ENCODE measurements at regions not wholly inside any gene's neighbourhood (a gene's known extent, or its start where the extent isn't known, plus 50 kb on each side); places are given as distances from the start of the nearest gene placed in this dataset.

DNA sequence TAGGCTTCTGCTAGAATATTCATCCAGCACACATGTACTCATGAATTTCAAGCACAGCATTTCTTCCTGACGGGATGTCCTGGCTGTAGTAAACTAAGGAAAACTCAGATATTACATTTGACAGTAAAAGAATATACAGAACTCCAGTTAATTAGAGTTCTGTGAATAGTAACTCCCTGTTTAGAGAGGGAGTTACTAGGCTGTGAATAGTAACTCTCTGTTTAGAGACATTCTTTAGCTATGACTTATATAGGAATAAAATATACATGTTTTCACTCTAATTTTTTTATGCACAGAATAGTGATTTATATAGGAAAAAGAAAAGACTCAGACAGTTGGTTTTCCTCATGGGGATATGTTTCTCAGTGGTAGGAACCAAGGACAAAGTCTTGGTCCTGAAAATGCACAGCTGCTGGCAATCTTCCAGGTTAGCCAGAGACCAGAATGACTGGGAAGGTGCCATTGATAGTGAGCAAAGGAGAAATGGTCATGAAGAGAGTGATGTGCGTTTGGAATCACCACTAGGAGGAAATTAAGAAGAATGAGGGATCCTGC is 480.7 kb upstream of the THBS1 start:
- no peak overlapping the region for H3K27ac ChIP-seq (ENCODE audit: low read length)
- TF ChIP-seq EZH2phosphoT487 (IDR thresholded peaks at IDR 0.05; ENCODE audit: low read length) (no peak), EZH2 (optimal IDR thresholded peaks at IDR 0.05; ENCODE audit: low read depth, low read length) (no peak)
- TF ChIP-seq, protein P1, sequence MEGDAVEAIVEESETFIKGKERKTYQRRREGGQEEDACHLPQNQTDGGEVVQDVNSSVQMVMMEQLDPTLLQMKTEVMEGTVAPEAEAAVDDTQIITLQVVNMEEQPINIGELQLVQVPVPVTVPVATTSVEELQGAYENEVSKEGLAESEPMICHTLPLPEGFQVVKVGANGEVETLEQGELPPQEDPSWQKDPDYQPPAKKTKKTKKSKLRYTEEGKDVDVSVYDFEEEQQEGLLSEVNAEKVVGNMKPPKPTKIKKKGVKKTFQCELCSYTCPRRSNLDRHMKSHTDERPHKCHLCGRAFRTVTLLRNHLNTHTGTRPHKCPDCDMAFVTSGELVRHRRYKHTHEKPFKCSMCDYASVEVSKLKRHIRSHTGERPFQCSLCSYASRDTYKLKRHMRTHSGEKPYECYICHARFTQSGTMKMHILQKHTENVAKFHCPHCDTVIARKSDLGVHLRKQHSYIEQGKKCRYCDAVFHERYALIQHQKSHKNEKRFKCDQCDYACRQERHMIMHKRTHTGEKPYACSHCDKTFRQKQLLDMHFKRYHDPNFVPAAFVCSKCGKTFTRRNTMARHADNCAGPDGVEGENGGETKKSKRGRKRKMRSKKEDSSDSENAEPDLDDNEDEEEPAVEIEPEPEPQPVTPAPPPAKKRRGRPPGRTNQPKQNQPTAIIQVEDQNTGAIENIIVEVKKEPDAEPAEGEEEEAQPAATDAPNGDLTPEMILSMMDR (IDR thresholded peaks at IDR 0.05; ENCODE audit: low read length): no peak

DNA sequence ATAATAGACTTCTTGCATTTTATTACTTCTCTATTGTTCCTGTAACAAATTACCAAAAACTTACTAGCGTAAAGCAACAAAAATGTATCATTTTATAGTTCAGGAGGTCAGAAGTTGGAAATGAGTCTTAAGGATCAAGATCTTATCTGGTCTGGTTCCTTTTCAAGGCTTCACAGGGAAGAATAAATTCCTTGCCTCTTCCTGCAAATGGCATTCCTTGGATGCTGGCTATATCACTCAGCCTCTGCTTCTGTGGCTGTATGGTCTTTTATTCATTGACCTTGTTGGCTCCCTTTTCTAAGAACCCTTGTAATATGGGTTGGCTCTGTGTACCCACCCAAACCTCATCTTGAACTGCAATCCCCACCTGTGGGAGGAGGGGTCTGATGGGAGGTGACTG is 478.4 kb upstream of the THBS1 start:
- Histone ChIP-seq H3K9ac (ENCODE audit: low read length) (no peak overlapping the region), H3K4me3 (ENCODE audit: low read length) (no peak overlapping the region), H3K4me1 (ENCODE audit: low read length) (no peaks in the 10 kb centered on the region), H3K27ac (ENCODE audit: low read length) (no peak overlapping the region), H3K79me2 (ENCODE audit: low read length) (no peaks in the 10 kb centered on the region), H3K9me3 (replicated peaks; ENCODE audit: insufficient read depth, low read length) (no peaks in the 10 kb centered on the region), H2AFZ (ENCODE audit: low read length) (no peak overlapping the region), H3F3A (ENCODE audit: insufficient read depth, low read length) (no peaks in the 10 kb centered on the region), H3K36me3 (replicated peaks; ENCODE audit: insufficient read depth, low read length) (no peaks in the 10 kb centered on the region), H3K27me3 (replicated peaks; ENCODE audit: insufficient read depth, low read length) (no peaks in the 10 kb centered on the region), H4K20me1 (ENCODE audit: insufficient read depth, low read length) (no peaks in the 10 kb centered on the region), H3K9me2 (replicated peaks; ENCODE audit: insufficient read depth, low read length) (no peaks in the 10 kb centered on the region), H3K4me2 (ENCODE audit: low read depth, low read length) (no peak overlapping the region)
- TF ChIP-seq EZH2phosphoT487 (IDR thresholded peaks at IDR 0.05; ENCODE audit: low read length) (no peak), EZH2 (optimal IDR thresholded peaks at IDR 0.05; ENCODE audit: low read depth, low read length) (no peak)
- TF ChIP-seq, protein P1 (IDR thresholded peaks at IDR 0.05; ENCODE audit: low read length): no peak
- DNase-seq: no peak

More for the DNA sequence above, 480.7 kb upstream of the THBS1 start:
- Histone ChIP-seq H3K36me3 (replicated peaks; ENCODE audit: insufficient read depth, low read length) (no peaks in the 10 kb centered on the region), H3K9me3 (replicated peaks; ENCODE audit: insufficient read depth, low read length) (no peaks in the 10 kb centered on the region), H3K9me2 (replicated peaks; ENCODE audit: insufficient read depth, low read length) (no peaks in the 10 kb centered on the region), H3K9ac (ENCODE audit: low read length) (no peak overlapping the region), H2AFZ (ENCODE audit: low read length) (no peak overlapping the region), H3K27me3 (replicated peaks; ENCODE audit: insufficient read depth, low read length) (no peaks in the 10 kb centered on the region), H4K20me1 (ENCODE audit: insufficient read depth, low read length) (no peaks in the 10 kb centered on the region), H3K4me2 (ENCODE audit: low read depth, low read length) (no peak overlapping the region), H3K4me3 (ENCODE audit: low read length) (no peak overlapping the region), H3F3A (ENCODE audit: insufficient read depth, low read length) (no peaks in the 10 kb centered on the region), H3K79me2 (ENCODE audit: low read length) (no peaks in the 10 kb centered on the region), H3K4me1 (ENCODE audit: low read length) (no peaks in the 10 kb centered on the region)
- no peak for DNase-seq

DNA sequence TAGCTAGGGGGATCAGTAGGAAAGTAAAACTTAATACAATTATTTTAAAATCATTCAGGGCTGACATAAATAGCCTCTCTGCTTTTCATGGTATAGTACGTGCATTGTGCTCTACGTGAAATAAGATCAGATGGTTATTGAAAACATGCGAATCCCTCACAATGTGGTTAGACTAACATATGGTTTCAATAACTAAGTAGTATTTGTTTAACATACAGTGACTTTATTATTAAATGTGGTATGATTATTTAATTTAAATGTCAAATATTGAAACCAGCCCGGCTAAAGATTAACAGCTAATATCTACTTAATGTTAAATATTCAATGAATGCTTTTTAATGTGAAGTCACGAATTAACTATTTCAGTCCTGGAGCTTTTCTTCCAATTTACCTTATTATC is 473.9 kb upstream of the THBS1 start:
- no peaks in the 10 kb centered on the region for H3K36me3 ChIP-seq (replicated peaks; ENCODE audit: insufficient read depth, low read length)
- TF ChIP-seq EZH2 (optimal IDR thresholded peaks at IDR 0.05; ENCODE audit: low read depth, low read length) (no peak), EZH2phosphoT487 (IDR thresholded peaks at IDR 0.05; ENCODE audit: low read length) (no peak)
- TF ChIP-seq, protein P1 (IDR thresholded peaks at IDR 0.05; ENCODE audit: low read length): no peak
- H3K9me3 ChIP-seq (replicated peaks; ENCODE audit: insufficient read depth, low read length): no peaks in the 10 kb centered on the region
- H3K79me2 ChIP-seq (ENCODE audit: low read length): no peaks in the 10 kb centered on the region
- H3K4me2 ChIP-seq (ENCODE audit: low read depth, low read length): no peak overlapping the region
- no peak overlapping the region for H3K27ac ChIP-seq (ENCODE audit: low read length)
- no peak for DNase-seq
- H3K4me3 ChIP-seq (ENCODE audit: low read length): no peak overlapping the region
- H3K9me2 ChIP-seq (replicated peaks; ENCODE audit: insufficient read depth, low read length): no peaks in the 10 kb centered on the region
- no peak overlapping the region for H3K9ac ChIP-seq (ENCODE audit: low read length)
- no peak overlapping the region for H2AFZ ChIP-seq (ENCODE audit: low read length)
- no peaks in the 10 kb centered on the region for H3F3A ChIP-seq (ENCODE audit: insufficient read depth, low read length)
- no peaks in the 10 kb centered on the region for H3K27me3 ChIP-seq (replicated peaks; ENCODE audit: insufficient read depth, low read length)
- H3K4me1 ChIP-seq (ENCODE audit: low read length): no peaks in the 10 kb centered on the region
- no peaks in the 10 kb centered on the region for H4K20me1 ChIP-seq (ENCODE audit: insufficient read depth, low read length)

Measured in MM.1S (cell line).